IMR-90 (cell line): ENCODE measurements at regions not wholly inside any gene's neighbourhood (a gene's known extent, or its start where the extent isn't known, plus 50 kb on each side); places are given as distances from the start of the nearest gene placed in this dataset.

Experiments used
- ATAC-seq: fragments of 200-7000 bp; cut with Tn5 transposase; 2 replicates; pipeline ENCODE4 v1.9.1; 2020; ENCODE audit warnings: low read depth, mild to moderate bottlenecking, moderate library complexity
- BruUV-seq: library from RNA; stranded (reverse); fragments of 400-500 nt; replicated peaks from 2 replicates; lab custom pipeline; 2021; lab: Mats Ljungman, UMichigan
- CTCF ChIA-PET: fragments of 300-600 bp; formaldehyde crosslinking; extraction: SDS; loops from one replicate; lab custom pipeline; 2021; ENCODE audit warnings: antibody characterized with exemption; lab: Yijun Ruan, JAX
- POLR2A ChIA-PET: fragments of 300-600 bp; sonication (Branson Sonifier 250); formaldehyde crosslinking; loops from one replicate; lab custom pipeline; 2022; ENCODE audit warnings: antibody characterized with exemption; ENCODE audit not compliant: unreplicated experiment; lab: Charles Lee
- DNase-seq: peaks from one replicate; pipeline ENCODE4 v3.0.0; 2013
- H2AFZ ChIP-seq: replicated peaks from 2 replicates; pipeline ENCODE3; 2013; ENCODE audit warnings: low read length, mild to moderate bottlenecking; ENCODE audit not compliant: poor library complexity
- H2AK5ac ChIP-seq: 2 replicates; pipeline ENCODE4 v1.6.1; 2013; ENCODE audit warnings: low read depth, low read length, inconsistent platforms
- H2AK9ac ChIP-seq: replicated peaks from 2 replicates; pipeline ENCODE3; 2013; ENCODE audit warnings: mild to moderate bottlenecking, low read depth, low read length, moderate library complexity; ENCODE audit not compliant: poor library complexity
- H2BK120ac ChIP-seq: 2 replicates; pipeline ENCODE4 v1.6.1; 2013; ENCODE audit warnings: low read depth, low read length, inconsistent platforms
- H2BK15ac ChIP-seq: 3 replicates; pipeline ENCODE4 v1.6.1; 2013; ENCODE audit warnings: low read depth, low read length, inconsistent platforms
- H2BK20ac ChIP-seq: 2 replicates; pipeline ENCODE4 v1.6.1; 2013; ENCODE audit warnings: low read depth, mild to moderate bottlenecking, inconsistent platforms, low read length, moderate library complexity
- H2BK5ac ChIP-seq: 2 replicates; pipeline ENCODE4 v1.6.1; 2013; ENCODE audit warnings: mild to moderate bottlenecking, low read depth, low read length, inconsistent platforms; ENCODE audit not compliant: poor library complexity, severe bottlenecking
- H3K14ac ChIP-seq: replicated peaks from 2 replicates; pipeline ENCODE4 v1.6.1; 2013; ENCODE audit warnings: low read depth, low read length, inconsistent platforms
- H3K18ac ChIP-seq: 2 replicates; pipeline ENCODE4 v1.6.1; 2013; ENCODE audit warnings: low read depth, low read length, control low read depth
- H3K23ac ChIP-seq: 2 replicates; pipeline ENCODE4 v1.6.1; 2013; ENCODE audit warnings: low read depth, low read length, inconsistent platforms
- H3K27ac ChIP-seq: 2 replicates; pipeline ENCODE4 v1.5.1; 2013; ENCODE audit warnings: mild to moderate bottlenecking, control low read depth, low read length; ENCODE audit not compliant: insufficient read depth
- H3K27me3 ChIP-seq: 2 replicates; pipeline ENCODE4 v1.6.1; 2013; ENCODE audit warnings: low read length; ENCODE audit not compliant: control insufficient read depth, insufficient read depth
- H3K36me3 ChIP-seq: 2 replicates; pipeline ENCODE4 v1.6.1; 2013; ENCODE audit warnings: low read length, mixed read lengths; ENCODE audit not compliant: control insufficient read depth, insufficient read depth
- H3K4ac ChIP-seq: 2 replicates; pipeline ENCODE4 v1.6.1; 2013; ENCODE audit warnings: low read depth, low read length, inconsistent platforms
- H3K4me1 ChIP-seq: 2 replicates; pipeline ENCODE4 v1.6.1; 2013; ENCODE audit warnings: low read length, mixed read lengths; ENCODE audit not compliant: control insufficient read depth, insufficient read depth
- H3K4me2 ChIP-seq: 2 replicates; pipeline ENCODE4 v1.6.1; 2013; ENCODE audit warnings: low read depth, mild to moderate bottlenecking, control low read depth, low read length, moderate library complexity
- H3K4me3 ChIP-seq: 2 replicates; pipeline ENCODE4 v1.5.1; 2013; ENCODE audit warnings: low read depth, mild to moderate bottlenecking, control low read depth, low read length, moderate library complexity; ENCODE audit not compliant: insufficient read depth
- H3K56ac ChIP-seq: 2 replicates; pipeline ENCODE4 v1.6.1; 2013; ENCODE audit warnings: low read length, inconsistent platforms; ENCODE audit not compliant: insufficient read depth; ENCODE audit errors: extremely low read depth
- H3K79me1 ChIP-seq, 2 experiments: 2 replicates each; pipeline ENCODE4 v1.6.1; 2013; ENCODE audit warnings: low read length in 2 of 2, inconsistent platforms in 1 of 2, low read depth in 1 of 2
- H3K9ac ChIP-seq: 2 replicates; pipeline ENCODE4 v1.6.1; 2013; ENCODE audit warnings: low read depth, low read length, control low read depth
- H3K9me1 ChIP-seq: 2 replicates; pipeline ENCODE4 v1.6.1; 2013; ENCODE audit warnings: low read length, inconsistent platforms; ENCODE audit not compliant: insufficient read depth
- H3K9me3 ChIP-seq: 2 replicates; pipeline ENCODE4 v1.6.1; 2013; ENCODE audit warnings: low read length; ENCODE audit not compliant: control insufficient read depth, insufficient read depth
- H4K20me1 ChIP-seq: 2 replicates; pipeline ENCODE4 v1.6.1; 2013; ENCODE audit warnings: low read length, inconsistent platforms; ENCODE audit not compliant: insufficient read depth
- H4K5ac ChIP-seq: 2 replicates; pipeline ENCODE4 v1.6.1; 2013; ENCODE audit warnings: mild to moderate bottlenecking, low read depth, low read length, control low read depth
- H4K8ac ChIP-seq, 2 experiments: 2 replicates each; pipeline ENCODE4 v1.6.1; 2013; ENCODE audit warnings: low read depth in 2 of 2, low read length in 2 of 2, control low read depth in 1 of 2, inconsistent platforms in 1 of 2
- H4K91ac ChIP-seq: 2 replicates; pipeline ENCODE4 v1.6.1; 2013; ENCODE audit warnings: low read depth, low read length, inconsistent platforms; ENCODE audit not compliant: insufficient read depth
- BHLHE40 ChIP-seq: fragments of 150-350 bp; IDR thresholded peaks from 2 replicates; pipeline ENCODE4 v1.6.1; 2016; ENCODE audit warnings: mild to moderate bottlenecking, low read depth, low read length
- CEBPB ChIP-seq: IDR thresholded peaks from 2 replicates; pipeline ENCODE4 v1.6.1; 2012; ENCODE audit warnings: low read depth, low read length, improper control_type of control experiment
- CHD1 ChIP-seq: IDR thresholded peaks from 2 replicates; pipeline ENCODE4 v1.6.1; 2012; ENCODE audit warnings: low read depth, low read length, improper control_type of control experiment
- CTCF ChIP-seq: conservative IDR thresholded peaks from 2 replicates; pipeline ENCODE4 v1.5.1; 2012; ENCODE audit warnings: mild to moderate bottlenecking, low read depth, low read length, improper control_type of control experiment
- ELK1 ChIP-seq: fragments of 150-350 bp; IDR thresholded peaks from 2 replicates; pipeline ENCODE4 v1.6.1; 2016; ENCODE audit warnings: low read depth, mild to moderate bottlenecking, low read length, moderate library complexity, borderline replicate concordance
- FOS ChIP-seq: fragments of 150-350 bp; IDR thresholded peaks from 2 replicates; pipeline ENCODE4 v1.6.1; 2016; ENCODE audit warnings: low read depth, low read length
- MAFK ChIP-seq: IDR thresholded peaks from 2 replicates; pipeline ENCODE4 v1.6.1; 2012; ENCODE audit warnings: low read depth, low read length, improper control_type of control experiment
- MAZ ChIP-seq: IDR thresholded peaks from 2 replicates; pipeline ENCODE4 v1.6.1; 2012; ENCODE audit warnings: low read depth, mild to moderate bottlenecking, low read length, improper control_type of control experiment, moderate library complexity, borderline replicate concordance
- MXI1 ChIP-seq: IDR thresholded peaks from 2 replicates; pipeline ENCODE4 v1.6.1; 2012; ENCODE audit warnings: low read depth, mild to moderate bottlenecking, low read length, moderate library complexity, borderline replicate concordance
- NFE2L2 ChIP-seq: fragments of 150-350 bp; IDR thresholded peaks from 2 replicates; pipeline ENCODE4 v1.6.1; 2016; ENCODE audit warnings: low read depth, mild to moderate bottlenecking, low read length
- POLR2A ChIP-seq: IDR thresholded peaks from 2 replicates; pipeline ENCODE4 v1.6.1; 2012; ENCODE audit warnings: mild to moderate bottlenecking, low read depth, low read length
- RAD21 ChIP-seq: IDR thresholded peaks from 2 replicates; pipeline ENCODE4 v1.6.1; 2012; ENCODE audit warnings: low read length, improper control_type of control experiment
- RCOR1 ChIP-seq: IDR thresholded peaks from 2 replicates; pipeline ENCODE4 v1.6.1; 2012; ENCODE audit warnings: mild to moderate bottlenecking, low read length, improper control_type of control experiment; ENCODE audit not compliant: insufficient replicate concordance
- RFX5 ChIP-seq: IDR thresholded peaks from 2 replicates; pipeline ENCODE4 v1.8.0; 2012; ENCODE audit warnings: low read depth, mild to moderate bottlenecking, low read length, moderate library complexity
- SMC3 ChIP-seq: fragments of 150-350 bp; IDR thresholded peaks from 2 replicates; pipeline ENCODE4 v1.6.1; 2016; ENCODE audit warnings: low read depth, mild to moderate bottlenecking, antibody characterized with exemption, low read length, moderate library complexity
- USF2 ChIP-seq: fragments of 150-350 bp; IDR thresholded peaks from 2 replicates; pipeline ENCODE4 v1.6.1; 2017; ENCODE audit warnings: mild to moderate bottlenecking, antibody characterized with exemption, low read length, low read depth
- WGBS, 2 experiments: methylation state at CpG; one replicate each; pipeline versions ENCODE4 v1.1.5 to v1.1.7; 2013; ENCODE audit warnings: missing lambda C conversion rate in 2 of 2; ENCODE audit not compliant: insufficient read length in 1 of 2; ENCODE audit errors: extremely low coverage in 2 of 2; 5-methylcytosine and 5-hydroxymethylcytosine counted together
- dilution Hi-C: fragments of 300-500 bp; cut with HindIII; formaldehyde crosslinking; loops from one replicate; pipeline ENCODE4 v1.14.3; 2018; ENCODE audit warnings: low sequenced_read_pairs; ENCODE audit not compliant: unreplicated experiment
- in situ Hi-C: fragments of 300-500 bp; cut with MboI; formaldehyde crosslinking; loops from 3 replicates; pipeline ENCODE4 v1.14.3; 2019; ENCODE audit warnings: low sequenced_read_pairs, inconsistent platforms, mixed read lengths
- intact Hi-C: fragments of 100-400 bp; cut with micrococcal nuclease; formaldehyde crosslinking; loops from 2 replicates; pipeline ENCODE4 v1.10.0; 2022

GRCh38 chr17:77363821-77364361 is 223.1 kb downstream of the SEC14L1 start:
- ATAC-seq (peak; percentile 27; the same call in 1 of the 2 replicates), DNase-seq (peak; percentile 58)
- Histone ChIP-seq H2AK9ac (peak overlapping the region; percentile 70), H3K9ac (peak overlapping the region; percentile 61), H3K9me3 (no peaks in the 10 kb centered on the region), H3K4me3 (no peak overlapping the region), H3K27ac (peak overlapping the region; percentile 62), H2AK5ac (peak overlapping the region; percentile 85), H2BK15ac (peak overlapping the region; percentile 83; the same call in 2 of the 3 replicates), H3K79me1 (peaks cover 32 to 88% of the 10 kb centered on the region in 2 experiments), H2BK120ac (peak overlapping the region; percentile 96), H3K14ac (peak overlapping the region; percentile 92), H4K91ac (peak overlapping the region; percentile 92), H3K18ac (peak overlapping the region; percentile 68), H3K27me3 (no peaks in the 10 kb centered on the region), H2AFZ (peak overlapping the region; percentile 47), H3K4ac (peak overlapping the region; percentile 93), H4K8ac (peak overlapping the region; percentile 18 to 83; a peak in 3 of 4 replicates), H3K4me2 (peak overlapping the region; percentile 33; the same call in 1 of the 2 replicates), H4K20me1 (peaks cover 14% of the 10 kb centered on the region), H3K23ac (peak overlapping the region; percentile 86), H3K36me3 (no peaks in the 10 kb centered on the region), H3K9me1 (peaks cover 35% of the 10 kb centered on the region), H4K5ac (peak overlapping the region; percentile 61), H2BK20ac (peak overlapping the region; percentile 89), H3K4me1 (peaks cover 42% of the 10 kb centered on the region), H3K56ac (peak overlapping the region; percentile 66; the same call in 1 of the 2 replicates), H2BK5ac (peak overlapping the region; percentile 73)
- intact Hi-C loops (loop anchor here (5.0 kb wide), 1 partner anchor 378 kb away; no protein-coding TSS in a partner anchor), dilution Hi-C loops (no loop called here), in situ Hi-C loops (no loop called here)
- TF ChIP-seq BHLHE40, result no peak
- TF ChIP-seq CHD1, result no peak
- TF ChIP-seq USF2, result no peak
- peak; percentile 89 for TF ChIP-seq FOS
- no peak for TF ChIP-seq RCOR1
- no peak for TF ChIP-seq ELK1
- TF ChIP-seq SMC3, result no peak
- peak; percentile 72; the same call in 1 of the 2 replicates for TF ChIP-seq MAZ
- TF ChIP-seq CTCF, result no peak
- TF ChIP-seq MAFK, result no peak
- no peak for TF ChIP-seq RAD21
- TF ChIP-seq NFE2L2, result peak; percentile 60; the same call in 1 of the 2 replicates
- no peak for TF ChIP-seq MXI1
- TF ChIP-seq POLR2A, result no peak
- no peak for TF ChIP-seq RFX5
- TF ChIP-seq CEBPB, result no peak
- BruUV-seq, result no TSS peak
- POLR2A ChIA-PET, result no interaction called here
- WGBS, 2 experiments, result 40% methylated on average over 2 of the region's 17 CpGs; no CpG with 5 or more reads in 1 of the 2 experiments
- CTCF ChIA-PET, result no interaction called here
